SK-N-SH treated with all-trans-retinoic acid at 6 μM for 48 hours (cell line): ENCODE measurements at regions not wholly inside any gene's neighbourhood (a gene's known extent, or its start where the extent isn't known, plus 50 kb on each side); places are given as distances from the start of the nearest gene placed in this dataset.

ENCODE experiments used
- ATAC-seq: fragments of 200-7000 bp; cut with Tn5 transposase; 3 replicates; pipeline ENCODE4 v1.9.1; 2020; ENCODE audit warnings: mild to moderate bottlenecking, moderate library complexity
- BACH2 ChIP-seq: fragments of 250-450 bp; sonication (Bioruptor Pico); IDR thresholded peaks from 2 replicates; pipeline ENCODE4 v1.9.0; 2021; ENCODE audit warnings: mild to moderate bottlenecking, borderline replicate concordance
- CREB5 ChIP-seq: fragments of 250-450 bp; sonication (Bioruptor Pico); IDR thresholded peaks from 2 replicates; pipeline ENCODE4 v1.5.1; 2020; ENCODE audit warnings: low read depth, mild to moderate bottlenecking, moderate library complexity
- CSDC2 ChIP-seq: fragments of 250-450 bp; sonication (Bioruptor Pico); IDR thresholded peaks from 2 replicates; pipeline ENCODE4 v1.5.0; 2020; ENCODE audit warnings: mild to moderate bottlenecking, moderate library complexity
- CSRNP3 ChIP-seq: fragments of 250-450 bp; sonication (Bioruptor Pico); IDR thresholded peaks from 2 replicates; pipeline ENCODE4 v1.5.1; 2021; ENCODE audit warnings: mild to moderate bottlenecking, moderate library complexity
- GLIS3 ChIP-seq: fragments of 250-450 bp; sonication (Bioruptor Pico); IDR thresholded peaks from 2 replicates; pipeline ENCODE4 v1.5.0; 2020; ENCODE audit warnings: mild to moderate bottlenecking, moderate library complexity
- ISL1 ChIP-seq: fragments of 250-450 bp; sonication (Bioruptor Pico); IDR thresholded peaks from 2 replicates; pipeline ENCODE4 v2.1.2; 2022; ENCODE audit warnings: mild to moderate bottlenecking, moderate library complexity
- OSR1 ChIP-seq: fragments of 250-450 bp; sonication (Bioruptor Pico); IDR thresholded peaks from 2 replicates; pipeline ENCODE4 v1.8.0; 2022; ENCODE audit warnings: moderate library complexity, mild to moderate bottlenecking, inconsistent platforms
- PATZ1 ChIP-seq: fragments of 250-450 bp; sonication (Bioruptor Pico); IDR thresholded peaks from 2 replicates; pipeline ENCODE4 v1.8.0; 2020; ENCODE audit warnings: mild to moderate bottlenecking, moderate library complexity, borderline replicate concordance
- PPARA ChIP-seq: fragments of 250-450 bp; sonication (Bioruptor Pico); IDR thresholded peaks from 2 replicates; pipeline ENCODE4 v1.5.0; 2020; ENCODE audit warnings: mild to moderate bottlenecking, borderline replicate concordance
- RARB ChIP-seq: fragments of 250-450 bp; sonication (Bioruptor Pico); IDR thresholded peaks from 2 replicates; pipeline ENCODE4 v1.8.0; 2021; ENCODE audit warnings: mild to moderate bottlenecking, moderate library complexity
- SNAI2 ChIP-seq: fragments of 250-450 bp; sonication (Bioruptor Pico); IDR thresholded peaks from 2 replicates; pipeline ENCODE4 v1.5.0; 2020; ENCODE audit warnings: mild to moderate bottlenecking, moderate library complexity
- TCF4 ChIP-seq: fragments of 250-450 bp; sonication (Bioruptor Pico); IDR thresholded peaks from 2 replicates; pipeline ENCODE4 v1.8.0; 2021; ENCODE audit warnings: mild to moderate bottlenecking, moderate library complexity, borderline replicate concordance
- TOX ChIP-seq: fragments of 250-450 bp; sonication (Bioruptor Pico); IDR thresholded peaks from 2 replicates; pipeline ENCODE4 v1.8.0; 2021; ENCODE audit warnings: mild to moderate bottlenecking, moderate library complexity, borderline replicate concordance
- TSHZ2 ChIP-seq: fragments of 250-450 bp; sonication (Bioruptor Pico); IDR thresholded peaks from 2 replicates; pipeline ENCODE4 v1.5.0; 2020; ENCODE audit warnings: mild to moderate bottlenecking, moderate library complexity
- ZC3H10 ChIP-seq: fragments of 250-450 bp; sonication (Bioruptor Pico); IDR thresholded peaks from 2 replicates; pipeline ENCODE4 v1.5.1; 2021; ENCODE audit warnings: mild to moderate bottlenecking, moderate library complexity
- ZFP3 ChIP-seq: fragments of 250-450 bp; sonication (Bioruptor Pico); IDR thresholded peaks from 2 replicates; pipeline ENCODE4 v1.5.0; 2020; ENCODE audit warnings: mild to moderate bottlenecking, moderate library complexity
- ZFP30 ChIP-seq: fragments of 450-650 bp; formaldehyde crosslinking; IDR thresholded peaks from 2 replicates; pipeline ENCODE4 v1.5.0; 2022; ENCODE audit warnings: mild to moderate bottlenecking, moderate library complexity
- ZNF565 ChIP-seq: fragments of 450-650 bp; formaldehyde crosslinking; conservative IDR thresholded peaks from 2 replicates; pipeline ENCODE4 v1.5.0; 2020; ENCODE audit warnings: low read depth, mild to moderate bottlenecking, moderate library complexity
- ZNF70 ChIP-seq: fragments of 450-650 bp; formaldehyde crosslinking; IDR thresholded peaks from 2 replicates; pipeline ENCODE4 v1.5.0; 2020; ENCODE audit warnings: mild to moderate bottlenecking, moderate library complexity
- ZNF8 ChIP-seq: fragments of 450-650 bp; formaldehyde crosslinking; IDR thresholded peaks from 2 replicates; pipeline ENCODE4 v1.5.0; 2020; ENCODE audit warnings: mild to moderate bottlenecking, moderate library complexity

- no peak for ATAC-seq
- TF ChIP-seq PATZ1 (CRISPR knock-in tag) (no peak), CSDC2 (CRISPR knock-in tag) (no peak), ISL1 (CRISPR knock-in tag) (no peak), GLIS3 (CRISPR knock-in tag) (no peak), TSHZ2 (no peak), RARB (CRISPR knock-in tag) (no peak), ZNF70 (no peak), TOX (no peak), SNAI2 (CRISPR knock-in tag) (no peak)
Measured at GRCh38 chr5:143481697-143482531, 78.4 kb upstream of the NR3C1 start.

- TF ChIP-seq ISL1 (CRISPR knock-in tag) (no peak), TCF4 (CRISPR knock-in tag) (no peak), ZFP30 (no peak), ZC3H10 (CRISPR knock-in tag) (no peak), ZNF8 (CRISPR knock-in tag) (no peak)
- ATAC-seq = no peak
Measured at GRCh38 chr5:143480001-143480400, 76.5 kb upstream of the NR3C1 start.

GRCh38 chr5:143479394-143479793 is 75.9 kb upstream of the NR3C1 start:
- TF ChIP-seq CREB5 (CRISPR knock-in tag) (no peak), CSRNP3 (CRISPR knock-in tag) (no peak), TOX (no peak), ZFP3 (CRISPR knock-in tag) (no peak), TCF4 (CRISPR knock-in tag) (no peak), CSDC2 (CRISPR knock-in tag) (no peak), ZNF8 (CRISPR knock-in tag) (no peak), BACH2 (CRISPR knock-in tag) (no peak), PPARA (CRISPR knock-in tag) (no peak)
- no peak for ATAC-seq

- no peak for ATAC-seq
- TF ChIP-seq GLIS3 (CRISPR knock-in tag) = no peak
- no peak for TF ChIP-seq OSR1 (CRISPR knock-in tag)
- TF ChIP-seq PPARA (CRISPR knock-in tag) = no peak
- TF ChIP-seq CSDC2 (CRISPR knock-in tag) = no peak
- TF ChIP-seq CSRNP3 (CRISPR knock-in tag) = no peak
- TF ChIP-seq ZNF565 (CRISPR knock-in tag) = no peak
- no peak for TF ChIP-seq ZFP30
- no peak for TF ChIP-seq ISL1 (CRISPR knock-in tag)
- no peak for TF ChIP-seq ZNF8 (CRISPR knock-in tag)
- TF ChIP-seq ZFP3 (CRISPR knock-in tag) = no peak
- no peak for TF ChIP-seq BACH2 (CRISPR knock-in tag)
- no peak for TF ChIP-seq ZC3H10 (CRISPR knock-in tag)
- TF ChIP-seq, all 23 proteins: peak for 0
Measured at GRCh38 chr5:143476601-143477211, 73.2 kb upstream of the NR3C1 start.
